Keratinocyte (primary cell): ENCODE measurements at regions not wholly inside any gene's neighbourhood (a gene's known extent, or its start where the extent isn't known, plus 50 kb on each side); places are given as distances from the start of the nearest gene placed in this dataset.

Source experiments
- DNase-seq: peaks from one replicate; pipeline ENCODE4 v3.0.0-alpha.2; 2011; ENCODE audit warnings: low read depth, missing footprints, low spot score
- FAIRE-seq: peaks from 2 replicates; lab custom pipeline; 2011; peaks lifted over from hg19 to GRCh38; lab: Jason Lieb, UNC
- H2AFZ ChIP-seq: 2 replicates; pipeline ENCODE4 v1.6.0; 2012; ENCODE audit warnings: low read length, control low read depth, inconsistent platforms; ENCODE audit not compliant: control insufficient read depth
- H3K27ac ChIP-seq: 2 replicates; pipeline ENCODE4 v1.5.1; 2011; ENCODE audit warnings: low read length; ENCODE audit not compliant: control insufficient read depth, insufficient read depth
- H3K27me3 ChIP-seq: 3 replicates; pipeline ENCODE4 v1.6.0; 2011; ENCODE audit warnings: low read length; ENCODE audit not compliant: control insufficient read depth, insufficient read depth; ENCODE audit errors: extremely low read depth
- H3K36me3 ChIP-seq, 2 experiments: 2 replicates in 1 of 2; 3 replicates in 1 of 2; pipeline ENCODE4 v1.5.1; 2011; ENCODE audit warnings: low read length in 2 of 2, mild to moderate bottlenecking in 1 of 2; ENCODE audit not compliant: control insufficient read depth in 2 of 2, insufficient read depth in 2 of 2; ENCODE audit errors: extremely low read depth in 1 of 2
- H3K4me1 ChIP-seq: 3 replicates; pipeline ENCODE4 v1.5.1; 2011; ENCODE audit warnings: low read length; ENCODE audit not compliant: control insufficient read depth, insufficient read depth; ENCODE audit errors: extremely low read depth
- H3K4me2 ChIP-seq: 3 replicates; pipeline ENCODE4 v1.6.0; 2011; ENCODE audit warnings: low read depth, low read length; ENCODE audit not compliant: control insufficient read depth, insufficient read depth; ENCODE audit errors: extremely low read depth
- H3K4me3 ChIP-seq, 3 experiments: fragments of 200-600 bp in 1 of 3; sonication (generic) in 1 of 3; 2 replicates in 2 of 3; 3 replicates in 1 of 3; pipeline ENCODE4 v1.5.1; 2011 to 2016; ENCODE audit warnings: low read length in 3 of 3, mild to moderate bottlenecking in 3 of 3, control low read depth in 2 of 3, inconsistent platforms in 1 of 3, low read depth in 1 of 3, mixed read lengths in 1 of 3, mixed run types in 1 of 3, moderate library complexity in 1 of 3; ENCODE audit not compliant: control insufficient read depth in 2 of 3, insufficient read depth in 2 of 3; ENCODE audit errors: extremely low read depth in 1 of 3
- H3K79me2 ChIP-seq: 2 replicates; pipeline ENCODE4 v1.6.0; 2012; ENCODE audit warnings: low read length; ENCODE audit not compliant: control insufficient read depth, insufficient read depth
- H3K9ac ChIP-seq: 3 replicates; pipeline ENCODE4 v1.6.0; 2011; ENCODE audit warnings: low read length; ENCODE audit not compliant: control insufficient read depth, insufficient read depth; ENCODE audit errors: extremely low read depth
- H3K9me1 ChIP-seq: 3 replicates; pipeline ENCODE4 v1.6.0; 2011; ENCODE audit warnings: low read length; ENCODE audit not compliant: control insufficient read depth, insufficient read depth; ENCODE audit errors: extremely low read depth
- H3K9me3 ChIP-seq: 2 replicates; pipeline ENCODE4 v1.5.1; 2012; ENCODE audit warnings: low read depth, low read length; ENCODE audit not compliant: control insufficient read depth
- H4K20me1 ChIP-seq: 3 replicates; pipeline ENCODE4 v1.6.0; 2011; ENCODE audit warnings: low read length; ENCODE audit not compliant: control insufficient read depth, insufficient read depth; ENCODE audit errors: extremely low read depth
- EZH2 ChIP-seq: IDR thresholded peaks from one replicate; pipeline ENCODE4 v1.6.1; 2012; ENCODE audit warnings: inconsistent platforms, mild to moderate bottlenecking, low read length, moderate library complexity
- dilution Hi-C: fragments of 300-500 bp; cut with MboI; formaldehyde crosslinking; loops from one replicate; pipeline ENCODE4 v1.7.0; 2020; ENCODE audit warnings: low sequenced_read_pairs; ENCODE audit not compliant: extremely low pct_ligation_motif_present
- TF ChIP-seq, protein P1 (sequence below), 3 experiments: IDR thresholded peaks in 1 of 3; conservative IDR thresholded peaks in 1 of 3; optimal IDR thresholded peaks in 1 of 3; 2 replicates in 2 of 3; 3 replicates in 1 of 3; pipeline versions ENCODE3 to v1.5.1; 2011; ENCODE audit warnings: low read length in 3 of 3, mild to moderate bottlenecking in 3 of 3, moderate library complexity in 2 of 3, control low read depth in 1 of 3, inconsistent platforms in 1 of 3; ENCODE audit not compliant: insufficient read depth in 2 of 3; ENCODE audit errors: extremely low read depth in 1 of 3

DNA sequence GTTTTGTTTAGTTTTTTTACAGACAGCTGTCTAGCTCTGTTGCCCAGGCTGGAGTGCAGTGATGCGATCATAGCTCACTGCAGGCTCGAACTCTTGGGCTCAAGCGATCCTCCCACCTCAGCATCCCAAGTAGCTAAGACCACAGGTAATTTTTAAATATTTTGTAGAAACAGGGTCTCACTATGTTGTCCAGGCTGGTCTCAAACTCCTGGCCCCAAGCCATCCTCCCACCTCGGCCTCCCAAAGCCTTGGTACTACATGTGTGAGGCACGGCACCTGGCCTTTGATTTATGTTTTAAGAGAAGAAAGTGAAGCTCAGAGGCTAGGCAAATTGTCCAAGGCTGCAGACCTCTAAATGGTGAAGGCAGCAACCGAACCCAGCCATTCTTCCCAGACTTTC is 98.6 kb upstream of the SVIL start:
- dilution Hi-C loops, result no loop called here
- Histone ChIP-seq H3K9ac (no peak overlapping the region), H3K27ac (no peak overlapping the region), H3K79me2 (peaks cover 65% of the 10 kb centered on the region), H3K4me3 (peak overlapping the region in 2 of 3 experiments; percentile 13 to 19), H3K4me1 (peaks cover 21% of the 10 kb centered on the region), H2AFZ (no peak overlapping the region), H3K9me1 (no peaks in the 10 kb centered on the region), H3K4me2 (peak overlapping the region; percentile 95), H3K27me3 (no peaks in the 10 kb centered on the region), H4K20me1 (peaks cover 3% of the 10 kb centered on the region), H3K36me3 (peaks cover 0 to 6% of the 10 kb centered on the region in 2 experiments), H3K9me3 (no peaks in the 10 kb centered on the region)
- no peak for TF ChIP-seq EZH2
- TF ChIP-seq, protein P1, sequence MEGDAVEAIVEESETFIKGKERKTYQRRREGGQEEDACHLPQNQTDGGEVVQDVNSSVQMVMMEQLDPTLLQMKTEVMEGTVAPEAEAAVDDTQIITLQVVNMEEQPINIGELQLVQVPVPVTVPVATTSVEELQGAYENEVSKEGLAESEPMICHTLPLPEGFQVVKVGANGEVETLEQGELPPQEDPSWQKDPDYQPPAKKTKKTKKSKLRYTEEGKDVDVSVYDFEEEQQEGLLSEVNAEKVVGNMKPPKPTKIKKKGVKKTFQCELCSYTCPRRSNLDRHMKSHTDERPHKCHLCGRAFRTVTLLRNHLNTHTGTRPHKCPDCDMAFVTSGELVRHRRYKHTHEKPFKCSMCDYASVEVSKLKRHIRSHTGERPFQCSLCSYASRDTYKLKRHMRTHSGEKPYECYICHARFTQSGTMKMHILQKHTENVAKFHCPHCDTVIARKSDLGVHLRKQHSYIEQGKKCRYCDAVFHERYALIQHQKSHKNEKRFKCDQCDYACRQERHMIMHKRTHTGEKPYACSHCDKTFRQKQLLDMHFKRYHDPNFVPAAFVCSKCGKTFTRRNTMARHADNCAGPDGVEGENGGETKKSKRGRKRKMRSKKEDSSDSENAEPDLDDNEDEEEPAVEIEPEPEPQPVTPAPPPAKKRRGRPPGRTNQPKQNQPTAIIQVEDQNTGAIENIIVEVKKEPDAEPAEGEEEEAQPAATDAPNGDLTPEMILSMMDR (optimal IDR thresholded peaks at IDR 0.05 in 1 of 3, IDR thresholded peaks at IDR 0.05 in 1 of 3, conservative IDR thresholded peaks at IDR 0.05 in 1 of 3; ENCODE audit: extremely low read depth in 1 of 3, insufficient read depth in 2 of 3, low read length in 3 of 3), result no peak
- FAIRE-seq, result no peak
- DNase-seq, result no peak

- Histone ChIP-seq H3K9me3 (no peaks in the 10 kb centered on the region), H3K4me1 (peaks cover 21% of the 10 kb centered on the region), H3K36me3 (peaks cover 0 to 6% of the 10 kb centered on the region in 2 experiments), H3K9me1 (no peaks in the 10 kb centered on the region), H4K20me1 (peaks cover 3% of the 10 kb centered on the region), H2AFZ (no peak overlapping the region), H3K79me2 (peaks cover 69% of the 10 kb centered on the region), H3K4me3 (no peak overlapping the region), H3K9ac (no peak overlapping the region), H3K27me3 (no peaks in the 10 kb centered on the region), H3K4me2 (no peak overlapping the region), H3K27ac (no peak overlapping the region)
- dilution Hi-C loops, result no loop called here
- TF ChIP-seq EZH2, result no peak
- TF ChIP-seq, protein P1 (optimal IDR thresholded peaks at IDR 0.05 in 1 of 3, IDR thresholded peaks at IDR 0.05 in 1 of 3, conservative IDR thresholded peaks at IDR 0.05 in 1 of 3; ENCODE audit: extremely low read depth in 1 of 3, insufficient read depth in 2 of 3, low read length in 3 of 3), result no peak
- DNase-seq, result no peak
- FAIRE-seq, result no peak
Measured at GRCh38 chr10:29732918-29733317, 98.1 kb upstream of the SVIL start.
